ENCODE measurements at regions not wholly inside any gene's neighbourhood (a gene's known extent, or its start where the extent isn't known, plus 50 kb on each side); places are given as distances from the start of the nearest gene placed in this dataset.

DNA sequence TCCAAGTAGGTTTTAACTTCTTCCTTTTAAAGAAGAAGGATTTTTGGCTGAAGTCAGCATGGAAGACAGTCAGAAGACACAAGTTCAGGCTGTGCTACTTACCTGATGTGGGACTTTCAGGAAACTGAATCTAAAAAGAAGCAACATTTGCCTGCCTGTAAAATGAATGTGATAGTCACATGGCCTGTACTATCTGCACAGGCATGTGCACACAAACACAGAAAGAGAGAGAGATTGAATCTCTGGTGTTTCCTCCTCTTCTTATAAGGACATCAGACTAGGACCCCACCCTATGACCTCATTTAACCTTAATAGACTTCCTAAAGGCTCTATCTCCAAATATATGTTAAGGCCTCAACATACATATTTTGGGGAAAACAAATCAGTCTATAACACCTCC is 542.9 kb downstream of the PLPP3 start:
- DNase-seq (ENCODE audit: low read depth in 2 of 2), result no peak

DNA sequence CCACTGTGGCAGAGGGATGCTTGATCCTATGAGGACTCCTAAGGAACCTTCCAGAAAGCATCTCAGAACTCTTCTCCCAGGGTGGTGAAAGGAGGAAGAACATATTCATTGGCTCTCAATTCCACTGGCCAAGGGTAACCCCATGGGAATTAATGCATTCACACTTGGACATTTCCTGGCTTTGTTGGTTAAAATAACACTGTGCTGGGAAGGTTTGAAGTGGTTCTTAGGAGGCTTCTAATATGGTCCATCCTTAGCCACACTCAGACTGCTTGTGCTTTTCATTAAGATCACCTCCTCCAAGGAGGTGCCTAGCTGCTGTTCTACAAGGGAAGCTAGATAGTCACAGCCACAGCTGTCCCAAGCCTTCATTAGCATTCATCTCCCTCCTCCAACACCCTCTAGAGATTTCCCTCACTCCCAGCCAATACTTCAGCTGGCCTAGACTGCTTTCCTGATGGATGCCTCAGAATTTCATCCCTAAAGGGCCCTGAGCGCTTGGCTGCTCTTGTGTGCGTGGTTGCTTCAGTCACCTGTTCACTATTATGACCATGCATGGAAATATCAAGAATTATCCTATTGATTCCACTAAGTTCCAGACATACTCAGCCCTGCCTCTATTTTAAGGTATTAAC is 544.4 kb downstream of the PLPP3 start:
- no peak for DNase-seq (ENCODE audit: low read depth in 2 of 2)

DNA sequence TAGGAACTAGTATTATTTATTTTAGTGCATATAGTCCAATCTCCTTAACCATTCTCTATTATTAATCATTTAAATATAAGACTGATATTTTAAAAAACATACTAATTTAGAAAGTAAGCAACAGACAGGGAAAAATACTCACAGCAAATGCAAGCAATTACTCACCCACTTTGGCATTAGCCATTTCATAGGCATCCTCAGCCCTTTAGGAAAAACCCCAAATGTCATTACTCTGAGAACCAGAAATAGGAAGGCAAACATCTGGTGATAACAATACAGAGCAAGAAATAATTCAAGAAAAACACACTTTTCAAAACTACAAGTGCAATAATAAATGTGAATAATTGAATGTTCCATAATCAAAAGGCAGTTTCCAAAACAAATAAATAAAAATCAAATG is 545.1 kb downstream of the PLPP3 start:
- DNase-seq (ENCODE audit: low read depth in 2 of 2), result no peak

DNA sequence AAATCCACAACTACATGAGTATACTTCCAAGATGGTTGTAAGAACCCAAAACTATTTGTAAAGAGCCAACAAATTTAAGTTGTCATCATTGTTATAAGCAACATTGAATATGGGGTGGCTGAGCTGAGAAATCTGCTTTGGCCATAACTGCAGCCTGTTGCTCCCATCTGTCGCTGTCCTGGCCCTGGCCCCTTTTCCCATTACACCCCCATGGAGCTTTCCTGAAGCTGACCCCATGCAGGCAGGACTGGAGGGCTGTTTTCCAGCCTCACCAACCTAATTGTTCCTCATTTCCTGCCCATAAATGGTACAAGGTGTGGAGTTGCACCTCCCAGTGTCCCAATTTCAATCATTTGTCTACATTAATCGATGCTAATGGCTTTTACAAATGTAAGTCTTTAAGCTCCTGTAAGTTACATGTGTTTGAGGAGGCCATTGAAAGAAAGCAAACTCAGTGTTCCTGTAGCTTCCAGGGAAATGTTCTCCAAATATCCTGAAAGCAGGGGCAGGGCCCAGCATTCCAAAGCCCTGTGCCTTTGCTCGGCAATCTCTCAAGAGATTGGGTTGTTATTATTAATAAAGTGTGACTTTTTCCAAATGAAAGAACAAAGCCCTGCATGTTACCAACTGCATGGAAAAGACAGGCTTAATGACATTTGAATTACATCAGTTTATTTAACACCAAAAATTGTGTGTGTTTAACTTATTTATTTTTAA is 545.9 kb downstream of the PLPP3 start:
- no peak for DNase-seq (ENCODE audit: low read depth in 2 of 2)

DNA sequence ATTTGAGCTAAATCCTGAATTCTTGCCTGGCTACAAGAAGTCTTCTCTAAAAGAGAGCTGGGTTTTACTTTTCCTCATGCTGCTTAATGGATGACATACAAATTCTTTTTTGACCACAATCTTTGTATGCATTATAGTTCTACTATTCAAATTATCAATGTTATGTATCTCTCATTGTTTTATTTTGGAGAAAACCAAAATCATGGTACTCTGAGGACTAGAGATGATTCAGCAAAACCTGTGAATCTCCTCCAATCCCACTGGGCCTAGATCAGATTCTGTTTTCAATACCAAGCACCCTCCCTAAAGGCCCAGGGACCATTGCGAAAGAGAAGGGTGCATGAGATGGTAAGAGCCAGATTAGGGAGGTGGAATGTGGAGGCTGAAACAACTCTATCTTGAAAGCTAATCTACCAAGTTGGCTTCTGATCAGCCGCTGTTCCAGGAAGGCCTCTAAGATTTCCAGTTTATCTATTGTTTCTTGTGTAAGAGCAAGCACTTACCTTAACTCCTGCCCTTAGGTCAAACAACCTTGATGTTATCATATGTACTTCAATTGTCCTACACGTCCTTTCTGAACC is 547.2 kb downstream of the PLPP3 start:
- no peak for DNase-seq (ENCODE audit: low read depth in 2 of 2)

DNA sequence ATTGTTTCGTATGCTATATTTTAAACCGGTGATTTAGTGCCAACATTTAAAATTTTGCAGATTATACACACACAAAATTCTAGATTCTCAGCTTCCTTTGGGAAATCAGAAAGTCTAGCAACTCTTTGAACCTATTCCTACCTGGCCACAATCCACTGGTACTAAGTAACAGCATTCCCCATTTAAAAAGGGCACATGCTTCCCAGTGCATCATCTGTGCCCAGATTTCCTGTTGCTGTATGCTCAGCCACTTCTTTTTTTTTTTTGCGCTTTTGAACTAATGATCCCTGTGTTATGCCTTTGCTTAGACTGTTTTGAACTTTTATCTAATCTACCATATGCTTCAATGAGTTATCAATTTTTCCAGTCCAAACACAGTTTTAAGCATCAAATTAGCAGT is 548.4 kb downstream of the PLPP3 start:
- no peak for DNase-seq (ENCODE audit: low read depth in 2 of 2)

DNA sequence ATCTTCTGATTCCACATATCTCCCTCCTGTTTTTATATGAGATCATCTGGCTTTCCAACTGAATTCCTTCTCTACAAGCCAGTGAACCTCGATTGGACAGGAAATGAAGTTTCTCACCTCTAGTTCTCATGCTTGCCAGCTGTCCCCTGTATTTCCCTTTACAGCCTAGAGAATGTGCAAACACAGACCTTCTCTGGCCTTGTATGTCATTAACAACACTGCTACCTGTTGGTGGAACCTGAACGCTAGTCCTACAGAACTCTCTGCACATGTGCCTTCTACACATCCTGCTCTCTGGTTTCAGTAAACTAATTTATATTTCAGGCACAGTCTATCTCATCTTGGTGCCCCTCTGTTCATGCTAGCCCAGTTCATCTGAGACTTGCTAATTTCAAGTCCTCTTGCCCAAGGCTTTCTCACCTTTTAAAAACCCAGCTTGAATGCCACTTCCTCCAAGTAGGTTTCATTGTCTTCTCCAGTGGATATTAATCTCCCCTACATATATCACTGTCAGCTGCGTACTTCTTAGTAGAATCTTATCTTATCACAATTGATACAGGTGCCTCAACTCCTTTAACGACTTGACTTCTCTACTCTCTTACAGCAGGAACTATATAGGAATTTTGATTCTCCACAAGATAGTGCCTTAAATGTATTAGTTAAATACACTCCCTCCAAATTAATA is 549.9 kb downstream of the PLPP3 start:
- DNase-seq (ENCODE audit: low read depth in 2 of 2), result no peak

DNA sequence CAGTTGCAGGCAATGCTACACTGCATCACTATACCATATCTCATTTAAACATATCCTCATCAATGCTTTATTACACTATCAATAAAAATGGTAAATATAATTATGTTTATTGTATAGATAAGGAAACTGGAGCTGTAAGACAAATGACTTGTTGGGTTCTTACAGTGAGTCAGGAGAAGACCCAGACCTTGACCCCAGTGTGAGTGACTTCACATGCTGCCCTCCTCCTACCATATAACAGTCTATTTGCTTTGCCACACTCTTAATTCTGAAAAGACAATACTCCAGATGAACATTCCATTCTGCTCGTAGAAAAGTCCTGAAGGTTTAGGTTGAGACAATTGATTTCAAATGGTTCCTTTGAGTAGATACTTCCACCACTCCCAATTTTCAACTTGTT is 550.5 kb downstream of the PLPP3 start:
- no peak for DNase-seq (ENCODE audit: low read depth in 2 of 2)

DNA sequence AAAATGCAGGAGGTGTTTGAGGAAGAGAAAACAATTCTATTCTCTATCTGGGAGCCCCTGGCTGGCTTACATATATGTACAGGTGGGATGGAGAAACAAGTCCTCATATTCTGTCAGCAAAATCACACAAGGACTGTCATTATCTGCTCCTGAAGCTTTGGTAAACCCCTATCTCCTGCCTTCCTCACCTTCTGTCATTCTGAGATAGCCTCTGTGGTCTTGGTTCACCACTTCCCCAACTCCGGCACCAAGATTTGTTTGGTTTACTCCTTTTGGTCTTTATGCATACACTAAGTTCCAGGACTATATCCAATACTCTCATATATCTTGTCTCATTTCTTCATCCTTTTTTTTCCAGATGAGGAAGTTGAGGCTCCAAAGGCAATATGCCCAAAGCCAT is 551.1 kb downstream of the PLPP3 start:
- DNase-seq (ENCODE audit: low read depth in 2 of 2), result no peak

DNA sequence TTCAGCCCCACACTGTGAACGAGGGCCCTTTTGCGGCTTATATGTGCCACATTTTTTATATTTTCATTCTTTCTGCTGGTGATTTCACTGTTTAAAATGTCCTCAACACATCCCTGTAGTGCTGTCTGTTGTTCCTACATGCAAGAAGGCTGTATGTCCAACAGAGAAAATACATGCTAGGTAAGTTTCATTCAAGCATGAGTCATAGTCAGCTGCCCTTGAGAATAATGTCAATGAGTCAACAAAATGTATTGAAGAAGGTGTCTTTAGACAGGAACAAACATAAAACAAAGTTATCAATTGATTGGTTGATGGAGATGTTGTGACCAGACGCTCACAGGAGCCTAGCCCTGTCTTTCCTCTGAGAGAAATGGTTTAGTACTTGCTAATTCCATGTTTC is 553.4 kb downstream of the PLPP3 start:
- DNase-seq (ENCODE audit: low read depth in 2 of 2), result no peak

DNA sequence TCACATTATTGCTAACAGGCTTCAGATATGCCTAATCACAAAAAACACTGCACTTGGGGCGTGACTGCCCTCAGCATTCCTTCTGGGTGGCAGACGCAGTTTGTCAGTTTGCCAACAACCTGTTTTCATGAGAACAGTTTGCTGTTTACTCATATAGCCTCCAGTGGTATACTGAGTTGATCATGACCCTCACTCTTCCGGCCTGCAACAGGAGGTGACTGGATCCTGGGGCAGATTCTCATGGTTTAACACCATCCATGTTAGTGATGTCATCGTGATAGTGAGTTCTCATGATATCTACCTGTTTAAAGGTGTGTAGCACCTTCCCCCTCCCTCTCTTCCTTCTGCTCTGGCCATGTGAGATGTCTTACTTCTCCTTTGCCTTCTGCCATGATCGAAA is 555.2 kb downstream of the PLPP3 start:
- DNase-seq (ENCODE audit: low read depth in 2 of 2), result no peak

DNA sequence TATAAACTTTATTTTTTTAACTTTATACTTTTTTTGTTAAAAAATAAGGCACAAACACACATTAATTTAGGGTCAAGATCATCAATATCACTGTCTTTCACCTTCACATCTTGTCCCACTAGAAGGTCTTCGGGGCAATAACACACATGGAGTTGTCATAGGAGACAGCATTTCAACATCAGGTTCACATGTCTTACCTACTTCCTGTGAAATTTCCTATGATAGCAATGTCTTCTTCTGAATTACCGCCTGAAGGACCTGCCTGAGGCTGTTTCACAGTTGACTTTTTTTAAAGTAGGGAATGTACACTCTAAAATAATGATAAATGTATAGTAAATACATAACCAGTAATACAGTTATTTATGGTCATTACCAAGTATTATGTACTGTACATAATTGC is 559.4 kb downstream of the PLPP3 start:
- no peak for DNase-seq (ENCODE audit: low read depth in 2 of 2)

DNA sequence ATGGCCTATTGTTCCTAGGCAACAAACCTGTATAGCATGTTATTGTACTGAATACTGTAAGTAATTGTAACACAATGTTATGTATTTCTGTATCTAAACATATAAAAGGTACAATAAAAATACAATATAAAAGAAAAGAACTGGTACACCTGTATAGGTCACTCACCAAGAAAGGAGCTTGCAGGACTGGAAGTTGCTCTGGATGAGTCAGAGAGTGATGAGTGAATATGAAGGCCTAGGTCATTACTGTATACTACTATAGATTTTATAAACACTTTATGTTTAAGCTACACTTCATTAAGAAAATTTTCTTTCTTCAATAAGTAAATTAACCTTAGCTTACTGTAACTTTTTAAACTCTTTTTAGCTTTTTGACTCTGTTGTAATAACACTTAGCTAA is 559.9 kb downstream of the PLPP3 start:
- no peak for DNase-seq (ENCODE audit: low read depth in 2 of 2)

DNA sequence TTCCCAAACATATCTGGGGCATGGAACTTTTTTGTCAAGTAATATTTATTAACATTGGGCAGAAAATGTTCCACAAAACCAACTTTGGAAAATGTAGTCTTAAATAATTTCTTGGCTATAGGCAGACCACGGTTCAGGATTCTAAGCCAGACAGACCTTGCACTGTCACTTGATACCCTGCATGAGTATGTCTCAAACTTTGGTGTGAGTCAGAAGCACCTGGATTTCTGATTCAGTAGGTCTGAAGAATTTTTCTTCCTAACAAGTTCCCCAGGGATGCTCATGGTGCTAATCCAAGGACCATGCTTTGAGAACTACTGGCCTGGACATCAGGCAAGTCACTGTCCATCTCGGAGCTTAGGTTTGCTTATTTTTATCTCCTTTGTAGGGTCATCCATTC is 562.0 kb downstream of the PLPP3 start:
- no peak for DNase-seq (ENCODE audit: low read depth in 2 of 2)

DNA sequence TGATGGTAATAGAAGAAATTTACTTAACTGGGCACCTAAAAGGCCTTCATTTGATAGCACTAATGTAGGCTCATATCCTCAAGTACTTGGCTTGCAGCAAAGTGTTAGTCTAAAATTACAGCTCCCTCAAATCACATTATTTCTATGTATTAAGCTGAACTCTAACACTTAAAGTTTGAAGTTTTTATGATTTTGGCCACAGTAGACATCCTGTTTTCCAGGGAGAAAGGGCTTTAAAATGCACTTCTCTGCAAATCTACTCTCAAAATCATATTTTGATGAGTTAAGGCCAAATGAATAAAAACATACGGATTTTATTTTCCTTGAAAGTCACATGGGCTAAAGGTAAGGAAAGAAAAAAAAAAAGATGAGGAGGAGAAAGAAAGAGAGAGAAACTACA is 575.5 kb downstream of the PLPP3 start:
- no peak for DNase-seq (ENCODE audit: low read depth in 2 of 2)

DNA sequence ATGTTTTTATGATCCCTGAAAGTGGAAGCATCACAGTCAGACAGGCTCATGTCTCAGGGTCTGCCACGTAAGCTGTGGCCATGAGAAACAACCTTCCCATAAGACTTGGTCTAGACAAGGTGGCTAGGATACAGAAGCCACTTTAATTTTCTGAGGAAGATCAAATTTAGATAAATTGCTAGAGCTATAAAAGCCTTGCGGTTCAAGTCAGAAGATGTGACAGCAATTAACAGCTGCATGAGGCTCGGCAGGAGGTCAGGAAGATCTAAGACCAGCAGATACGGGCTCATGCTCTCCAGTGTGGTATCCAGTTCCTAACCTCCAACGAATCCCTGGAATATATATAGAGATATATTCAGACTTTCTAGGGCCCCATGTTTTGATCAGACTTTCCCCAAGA is 577.1 kb downstream of the PLPP3 start:
- DNase-seq (ENCODE audit: low read depth in 2 of 2), result no peak

DNA sequence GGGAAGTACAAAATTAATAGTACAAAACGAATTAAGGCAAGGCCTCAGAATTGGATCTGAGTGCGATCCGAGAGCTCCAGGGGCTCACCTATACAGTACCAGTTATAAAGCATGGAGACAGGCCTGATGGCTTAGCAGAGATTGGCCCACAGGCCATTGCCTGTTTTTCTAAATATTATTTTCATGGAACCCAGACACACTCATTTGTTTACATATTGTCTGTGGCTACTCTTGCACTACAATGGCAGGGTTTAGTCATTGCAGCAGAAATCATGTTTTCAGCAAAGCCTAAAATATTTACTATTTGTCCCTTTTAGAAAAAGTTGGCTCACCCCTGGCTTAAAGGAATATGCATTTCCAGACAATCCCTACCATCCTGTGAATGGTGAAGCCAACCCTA is 578.9 kb downstream of the PLPP3 start:
- no peak for DNase-seq (ENCODE audit: low read depth in 2 of 2)

DNA sequence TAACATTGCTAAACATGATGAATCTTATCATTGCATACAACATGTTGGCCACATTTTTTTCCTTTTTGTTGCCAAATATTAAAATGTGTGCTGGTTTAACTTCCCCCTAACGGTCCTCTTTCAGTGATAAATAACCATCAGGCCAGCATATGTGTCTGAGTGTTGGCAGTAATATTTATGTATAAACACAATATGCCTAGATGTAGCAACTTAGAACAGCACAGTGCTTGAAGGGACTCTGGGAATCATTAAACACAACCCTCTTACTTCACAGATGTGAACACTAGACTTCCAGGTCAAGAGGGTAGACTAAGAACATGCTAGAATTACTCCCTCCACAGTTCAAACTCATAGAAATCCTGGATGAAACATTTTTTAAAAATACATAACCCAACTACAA is 581.8 kb downstream of the PLPP3 start:
- no peak for DNase-seq (ENCODE audit: low read depth in 2 of 2)

DNA sequence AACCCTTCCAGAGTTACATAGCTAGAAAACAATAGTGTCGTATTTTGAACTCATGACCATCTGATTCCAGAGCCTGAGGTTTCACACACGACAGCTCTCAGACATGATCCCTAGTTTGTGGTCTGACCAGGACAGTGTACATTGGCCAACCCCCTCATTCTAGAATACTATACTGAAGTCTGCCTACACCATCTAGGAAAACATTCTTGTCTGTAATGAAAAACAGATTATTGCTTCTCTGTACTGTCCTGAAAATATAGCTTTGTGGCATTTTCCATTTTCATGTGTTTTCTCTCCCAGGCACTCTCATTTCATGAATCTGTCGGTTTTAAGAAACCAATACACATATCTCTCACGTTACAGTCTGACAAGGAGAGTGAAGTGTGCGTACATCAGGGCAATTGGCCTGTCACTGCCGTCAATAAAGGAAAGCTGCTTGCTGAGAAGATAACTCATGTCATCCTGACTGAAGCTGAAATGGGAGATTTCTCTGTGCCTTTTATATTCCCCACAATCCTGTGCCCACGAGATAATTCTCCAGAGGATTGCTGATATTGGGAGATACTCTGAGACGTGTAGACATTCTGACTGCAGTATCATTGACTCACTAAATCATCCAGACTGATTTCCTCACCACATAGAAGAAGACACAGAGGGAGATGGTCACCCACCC is 585.6 kb downstream of the PLPP3 start:
- DNase-seq (ENCODE audit: low read depth in 2 of 2), result no peak

DNA sequence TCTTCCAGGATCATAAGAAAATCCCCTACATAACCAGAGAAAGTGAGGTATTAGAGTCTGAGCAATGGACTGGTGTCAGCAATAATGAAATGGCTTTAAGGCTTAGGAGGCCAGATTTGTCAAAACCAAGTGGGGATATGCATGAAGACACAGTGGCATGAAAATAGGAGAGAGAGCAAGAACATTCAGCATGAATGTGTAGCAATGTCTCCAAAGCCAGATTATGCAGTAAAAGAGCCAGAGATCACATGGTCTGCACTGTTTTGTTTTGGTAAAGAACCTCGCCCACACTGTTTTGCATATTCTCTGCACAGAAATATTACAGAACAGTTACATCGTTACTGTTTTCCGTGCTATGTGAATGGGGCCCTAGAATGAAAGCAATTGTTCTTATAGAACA is 589.4 kb downstream of the PLPP3 start:
- DNase-seq (ENCODE audit: low read depth in 2 of 2), result no peak

DNA sequence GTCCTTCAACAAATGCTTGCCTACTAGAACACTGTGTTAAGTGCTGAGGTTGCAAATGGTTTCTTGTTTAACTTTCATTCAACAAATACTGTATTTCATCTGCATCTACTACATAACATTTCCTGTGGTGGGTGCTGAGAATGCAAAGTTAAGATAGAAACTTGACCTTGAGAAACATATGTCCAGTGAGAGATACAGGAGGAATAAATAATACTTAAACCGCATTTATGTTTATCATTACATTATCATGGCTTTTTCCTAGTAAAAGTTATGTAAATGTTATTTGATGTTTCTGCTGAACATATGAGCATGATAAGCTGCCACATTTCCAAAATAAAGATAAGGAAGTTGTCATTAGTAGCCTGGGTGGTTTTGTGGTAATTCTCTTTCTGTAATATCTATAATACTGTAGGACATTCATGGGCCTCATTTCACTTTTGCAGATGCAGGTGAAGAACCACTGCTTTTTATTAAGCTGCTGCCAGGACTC is 590.4 kb downstream of the PLPP3 start:
- DNase-seq (ENCODE audit: low read depth in 2 of 2), result no peak
